Stomach smooth muscle (tissue), 2 donors: ENCODE measurements at regions not wholly inside any gene's neighbourhood (a gene's known extent, or its start where the extent isn't known, plus 50 kb on each side); places are given as distances from the start of the nearest gene placed in this dataset.
"Not testable (repeated sequence)": the region's sequence is repeated elsewhere in the genome, so short reads cannot be mapped to it uniquely, and the experiment has no call there.

Experiments
- H3K27ac ChIP-seq: one replicate; pipeline ENCODE4 v1.7.0; 2013; ENCODE audit warnings: mild to moderate bottlenecking, low read length, inconsistent platforms
- H3K27me3 ChIP-seq, 2 donors: one replicate each; pipeline ENCODE4 v1.7.0; 2013; ENCODE audit warnings: low read length in 2 of 2; ENCODE audit not compliant: insufficient read depth in 2 of 2, control insufficient read depth in 1 of 2
- H3K36me3 ChIP-seq, 2 donors: one replicate each; pipeline ENCODE4 v1.7.0; 2013; ENCODE audit warnings: low read length in 2 of 2; ENCODE audit not compliant: control insufficient read depth in 2 of 2, insufficient read depth in 2 of 2
- H3K4me1 ChIP-seq: one replicate; pipeline ENCODE4 v1.7.0; 2013; ENCODE audit warnings: low read length; ENCODE audit not compliant: control insufficient read depth, insufficient read depth
- H3K4me3 ChIP-seq, 2 donors: one replicate each; pipeline ENCODE4 v1.7.0; 2013; ENCODE audit warnings: low read length in 2 of 2
- H3K9ac ChIP-seq, 2 donors: one replicate each; pipeline ENCODE4 v1.7.0; 2013; ENCODE audit warnings: low read length in 2 of 2, mild to moderate bottlenecking in 1 of 2
- H3K9me3 ChIP-seq, 2 donors: one replicate each; pipeline ENCODE4 v1.7.0; 2013; ENCODE audit warnings: low read length in 2 of 2; ENCODE audit not compliant: control insufficient read depth in 2 of 2
- donor health status: healthy.
- donor health status: Pancreatic carcinoma.

GRCh38 chr6:119748535-119748934 is 399.0 kb upstream of the MAN1A1 start:
- not testable (repeated sequence) for H3K9me3 ChIP-seq, H3K4me3 ChIP-seq, H3K27me3 ChIP-seq, H3K27ac ChIP-seq, H3K9ac ChIP-seq, H3K36me3 ChIP-seq, H3K4me1 ChIP-seq

DNA sequence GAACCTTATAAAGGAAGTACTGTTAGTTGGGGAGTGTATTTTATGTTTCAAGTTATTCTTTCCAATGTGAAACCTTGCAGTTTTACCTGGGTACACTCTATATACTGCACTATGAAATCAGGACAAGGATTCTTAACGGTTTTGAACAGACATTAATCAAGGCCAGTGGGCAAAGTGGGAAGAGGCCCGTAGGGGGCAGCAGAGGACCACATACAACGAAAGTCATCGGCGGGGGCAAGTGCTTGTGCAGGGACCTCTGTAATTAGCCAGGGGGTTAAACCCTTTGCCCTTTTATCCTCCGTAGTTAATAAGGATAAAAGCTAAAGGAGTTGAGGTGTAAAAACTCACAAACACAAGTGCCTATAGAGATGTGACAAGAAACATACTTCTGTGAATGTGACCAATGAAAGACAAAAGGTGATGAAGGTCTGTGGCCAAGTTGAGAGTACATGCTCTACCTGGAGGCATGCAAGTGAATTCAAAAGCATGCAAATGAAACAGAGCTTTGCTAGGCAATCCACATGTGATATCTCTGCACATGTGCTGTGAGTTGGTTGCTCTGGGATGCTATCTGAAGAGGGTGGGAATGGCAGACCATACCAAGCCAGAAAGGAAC is 392.7 kb upstream of the MAN1A1 start:
- no peak overlapping the region for H3K9ac ChIP-seq
- no peak overlapping the region for H3K27ac ChIP-seq
- no peaks in the 10 kb centered on the region for H3K36me3 ChIP-seq
- H3K27me3 ChIP-seq = no peaks in the 10 kb centered on the region
- no peak overlapping the region for H3K4me3 ChIP-seq
- no peaks in the 10 kb centered on the region for H3K9me3 ChIP-seq
- no peaks in the 10 kb centered on the region for H3K4me1 ChIP-seq

DNA sequence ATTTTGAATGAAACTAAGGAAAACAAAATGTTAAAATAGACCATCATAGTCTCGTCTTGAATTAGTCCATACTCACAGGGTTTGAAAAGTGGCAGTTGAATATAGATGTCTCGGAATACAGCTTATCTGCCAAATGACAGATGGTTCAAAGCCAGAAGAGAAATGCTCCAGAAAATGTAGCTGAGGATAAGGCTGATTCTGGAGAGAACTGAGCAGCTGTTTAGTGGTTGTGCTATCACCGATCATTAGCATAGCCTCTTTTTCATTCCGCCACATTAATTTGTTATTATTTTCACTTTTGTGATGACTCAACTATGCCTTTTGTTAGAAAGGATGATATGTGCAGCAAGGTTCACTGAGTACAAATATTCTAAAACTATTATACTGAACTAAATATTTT is 390.2 kb upstream of the MAN1A1 start:
- H3K27me3 ChIP-seq = no peaks in the 10 kb centered on the region
- peaks cover 4% of the 10 kb centered on the region for H3K4me1 ChIP-seq
- H3K27ac ChIP-seq = no peak overlapping the region
- no peaks in the 10 kb centered on the region for H3K9me3 ChIP-seq
- no peaks in the 10 kb centered on the region for H3K36me3 ChIP-seq
- no peak overlapping the region for H3K4me3 ChIP-seq
- no peak overlapping the region for H3K9ac ChIP-seq

DNA sequence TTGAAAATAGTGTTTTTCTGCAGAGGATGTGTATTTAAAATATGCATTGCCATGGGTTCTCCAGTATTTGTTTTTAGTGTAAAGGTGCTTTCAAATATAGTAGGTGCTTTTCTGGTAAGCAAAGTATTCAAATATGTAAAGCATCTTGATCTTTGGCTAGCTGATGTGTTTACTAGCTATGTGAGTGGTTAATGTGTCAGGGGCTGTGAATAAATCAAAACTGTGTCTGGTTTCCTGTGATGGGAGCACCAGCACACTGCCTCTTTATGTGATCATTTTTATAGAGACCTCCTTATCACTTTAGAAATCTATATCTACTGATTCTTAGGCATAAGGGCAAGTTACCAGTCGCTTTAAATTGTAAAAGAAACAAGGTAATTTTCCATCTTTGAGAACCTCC is 388.9 kb upstream of the MAN1A1 start:
- Histone ChIP-seq H3K36me3 (no peaks in the 10 kb centered on the region), H3K4me3 (no peak overlapping the region), H3K27me3 (no peaks in the 10 kb centered on the region), H3K4me1 (peaks cover 4% of the 10 kb centered on the region), H3K27ac (no peak overlapping the region), H3K9ac (no peak overlapping the region), H3K9me3 (no peaks in the 10 kb centered on the region)

DNA sequence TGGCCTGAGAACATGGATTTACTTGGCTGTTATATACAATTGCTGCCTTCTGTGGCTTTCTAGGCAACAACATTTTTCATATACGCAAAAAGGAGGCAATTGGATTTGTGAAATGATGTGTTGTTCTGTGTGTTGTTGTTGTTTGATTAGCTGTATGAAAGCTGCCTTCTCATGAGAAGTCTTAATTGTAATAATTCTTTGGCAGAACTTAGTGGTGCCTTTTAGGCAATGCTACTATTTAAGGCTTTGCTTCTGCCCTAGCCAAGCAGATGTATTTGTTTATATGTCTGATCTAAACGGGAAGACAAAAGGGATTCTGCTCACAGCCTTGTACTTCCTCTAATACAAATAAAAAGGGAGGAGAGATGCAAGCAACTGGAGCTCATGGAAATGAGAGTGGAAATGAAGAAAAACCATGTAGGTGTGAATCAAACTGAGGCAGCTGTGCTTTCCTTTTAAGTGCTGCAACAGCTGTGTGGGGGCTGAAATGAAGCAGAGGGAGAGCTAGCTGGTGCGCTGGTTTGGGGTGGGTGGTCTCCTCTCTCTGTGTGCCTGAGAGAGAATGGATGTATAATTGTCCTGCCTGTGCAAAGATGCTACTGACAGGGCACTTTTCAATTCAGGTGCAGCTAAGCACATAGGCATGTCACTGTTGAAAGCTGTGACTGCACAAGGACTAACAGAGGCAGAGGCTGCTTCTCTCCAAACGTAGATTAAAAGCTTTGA is 386.9 kb upstream of the MAN1A1 start:
- Histone ChIP-seq H3K36me3 (no peaks in the 10 kb centered on the region), H3K9me3 (no peaks in the 10 kb centered on the region), H3K27me3 (no peaks in the 10 kb centered on the region), H3K4me3 (peak overlapping the region in 1 of 2 donors; percentile 19), H3K9ac (no peak overlapping the region), H3K27ac (no peak overlapping the region), H3K4me1 (peaks cover 4% of the 10 kb centered on the region)

- Histone ChIP-seq H3K4me3 (no peak overlapping the region), H3K9ac (no peak overlapping the region), H3K27ac (no peak overlapping the region), H3K9me3 (no peaks in the 10 kb centered on the region), H3K4me1 (peaks cover 4% of the 10 kb centered on the region), H3K27me3 (no peaks in the 10 kb centered on the region), H3K36me3 (no peaks in the 10 kb centered on the region)
These were observed 386.0 kb upstream of the MAN1A1 start for GRCh38 chr6:119735530-119735929.

- Histone ChIP-seq H3K9me3 (no peaks in the 10 kb centered on the region), H3K4me1 (peaks cover 4% of the 10 kb centered on the region), H3K36me3 (no peaks in the 10 kb centered on the region), H3K27me3 (no peaks in the 10 kb centered on the region), H3K9ac (no peak overlapping the region), H3K4me3 (no peak overlapping the region), H3K27ac (no peak overlapping the region)
These were observed 384.7 kb upstream of the MAN1A1 start for GRCh38 chr6:119734227-119734626.

GRCh38 chr6:119728935-119729334 is 379.4 kb upstream of the MAN1A1 start:
- Histone ChIP-seq H3K9ac (no peak overlapping the region), H3K27ac (no peak overlapping the region), H3K4me3 (no peak overlapping the region), H3K4me1 (no peaks in the 10 kb centered on the region), H3K9me3 (no peaks in the 10 kb centered on the region), H3K36me3 (no peaks in the 10 kb centered on the region), H3K27me3 (no peaks in the 10 kb centered on the region)

- Histone ChIP-seq H3K9ac (no peak overlapping the region), H3K4me3 (no peak overlapping the region), H3K9me3 (no peaks in the 10 kb centered on the region), H3K4me1 (no peaks in the 10 kb centered on the region), H3K27me3 (no peaks in the 10 kb centered on the region), H3K27ac (no peak overlapping the region), H3K36me3 (no peaks in the 10 kb centered on the region)
These were observed 378.7 kb upstream of the MAN1A1 start for GRCh38 chr6:119728220-119728750.

- Histone ChIP-seq H3K36me3 (no peaks in the 10 kb centered on the region), H3K9ac (no peak overlapping the region), H3K27ac (no peak overlapping the region), H3K27me3 (no peaks in the 10 kb centered on the region), H3K4me3 (no peak overlapping the region), H3K4me1 (no peaks in the 10 kb centered on the region), H3K9me3 (no peaks in the 10 kb centered on the region)
These were observed 378.1 kb upstream of the MAN1A1 start for GRCh38 chr6:119727504-119728219.

- not testable (repeated sequence) for H3K4me3 ChIP-seq, H3K4me1 ChIP-seq, H3K27me3 ChIP-seq, H3K27ac ChIP-seq, H3K9ac ChIP-seq, H3K36me3 ChIP-seq, H3K9me3 ChIP-seq
These were observed 377.4 kb upstream of the MAN1A1 start for GRCh38 chr6:119726912-119727311.
